C4-2B (cell line): ENCODE measurements at regions not wholly inside any gene's neighbourhood (a gene's known extent, or its start where the extent isn't known, plus 50 kb on each side); places are given as distances from the start of the nearest gene placed in this dataset.

ENCODE experiments used
- H3K27ac ChIP-seq: fragments of 450-650 bp; 2 replicates; pipeline ENCODE4 v1.5.1; 2017
- ZFX ChIP-seq: fragments of 450-650 bp; IDR thresholded peaks from 2 replicates; pipeline ENCODE4 v1.6.1; 2017
- TF ChIP-seq, protein P1 (sequence below): fragments of 450-650 bp; conservative IDR thresholded peaks from 2 replicates; pipeline ENCODE4 v1.5.1; 2017; ENCODE audit warnings: mild to moderate bottlenecking

DNA sequence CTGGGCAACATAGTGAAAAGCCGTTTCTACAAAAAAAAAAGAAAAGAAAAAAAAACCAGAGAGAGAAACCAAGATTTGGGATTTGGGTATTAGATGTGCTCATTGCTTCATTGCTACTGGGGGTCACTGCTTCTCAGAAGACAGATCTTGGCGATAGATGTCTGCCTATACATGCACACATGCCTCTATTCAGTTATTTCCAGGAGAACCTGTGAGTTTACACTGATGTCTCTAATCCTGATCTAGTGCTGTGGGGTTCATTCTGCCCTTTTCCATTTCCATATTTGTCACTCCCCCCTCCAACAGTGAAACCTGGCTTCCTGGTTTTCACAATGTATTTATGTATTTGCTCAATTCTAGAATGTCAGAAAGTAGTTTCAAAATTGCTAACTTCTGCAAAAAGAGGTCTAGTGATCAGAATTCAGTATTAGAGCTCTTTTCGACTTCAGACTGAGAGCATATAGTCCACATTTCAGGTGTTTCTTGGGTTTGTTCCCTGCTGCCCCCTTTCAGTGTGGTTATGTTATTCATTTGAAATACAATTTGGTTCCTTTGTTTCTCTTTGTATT lies 111.0 kb downstream of the SLC25A47 start:
- no peak overlapping the region for H3K27ac ChIP-seq
- TF ChIP-seq ZFX: no peak
- TF ChIP-seq, protein P1, sequence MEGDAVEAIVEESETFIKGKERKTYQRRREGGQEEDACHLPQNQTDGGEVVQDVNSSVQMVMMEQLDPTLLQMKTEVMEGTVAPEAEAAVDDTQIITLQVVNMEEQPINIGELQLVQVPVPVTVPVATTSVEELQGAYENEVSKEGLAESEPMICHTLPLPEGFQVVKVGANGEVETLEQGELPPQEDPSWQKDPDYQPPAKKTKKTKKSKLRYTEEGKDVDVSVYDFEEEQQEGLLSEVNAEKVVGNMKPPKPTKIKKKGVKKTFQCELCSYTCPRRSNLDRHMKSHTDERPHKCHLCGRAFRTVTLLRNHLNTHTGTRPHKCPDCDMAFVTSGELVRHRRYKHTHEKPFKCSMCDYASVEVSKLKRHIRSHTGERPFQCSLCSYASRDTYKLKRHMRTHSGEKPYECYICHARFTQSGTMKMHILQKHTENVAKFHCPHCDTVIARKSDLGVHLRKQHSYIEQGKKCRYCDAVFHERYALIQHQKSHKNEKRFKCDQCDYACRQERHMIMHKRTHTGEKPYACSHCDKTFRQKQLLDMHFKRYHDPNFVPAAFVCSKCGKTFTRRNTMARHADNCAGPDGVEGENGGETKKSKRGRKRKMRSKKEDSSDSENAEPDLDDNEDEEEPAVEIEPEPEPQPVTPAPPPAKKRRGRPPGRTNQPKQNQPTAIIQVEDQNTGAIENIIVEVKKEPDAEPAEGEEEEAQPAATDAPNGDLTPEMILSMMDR: no peak

DNA sequence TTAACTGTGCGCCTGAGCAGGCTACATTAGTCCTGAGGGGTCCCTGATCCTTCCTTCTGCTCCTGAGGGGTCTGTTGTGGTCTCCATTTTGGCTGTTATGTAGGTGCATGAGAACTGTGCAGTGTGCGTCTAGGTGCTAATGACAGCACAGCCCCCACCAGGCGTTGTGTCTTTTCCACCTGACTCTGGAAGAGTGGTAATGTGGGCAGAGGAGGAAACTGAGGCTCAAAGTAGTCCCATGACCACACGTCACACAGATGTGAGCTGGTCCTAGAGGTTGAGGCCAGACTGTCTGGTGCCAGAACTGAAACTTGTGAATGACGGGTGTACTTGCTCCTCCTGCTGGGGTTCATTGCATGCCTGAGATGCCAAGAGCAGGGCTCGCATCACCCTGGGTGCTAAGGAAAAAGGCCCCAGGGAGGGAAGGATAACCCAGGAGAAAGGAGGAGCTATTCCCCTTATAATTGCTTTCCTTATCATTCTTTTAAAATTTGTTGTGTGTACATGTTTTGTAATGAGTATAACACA lies 111.8 kb downstream of the SLC25A47 start:
- TF ChIP-seq, protein P1: no peak
- TF ChIP-seq ZFX: no peak
- H3K27ac ChIP-seq: no peak overlapping the region

DNA sequence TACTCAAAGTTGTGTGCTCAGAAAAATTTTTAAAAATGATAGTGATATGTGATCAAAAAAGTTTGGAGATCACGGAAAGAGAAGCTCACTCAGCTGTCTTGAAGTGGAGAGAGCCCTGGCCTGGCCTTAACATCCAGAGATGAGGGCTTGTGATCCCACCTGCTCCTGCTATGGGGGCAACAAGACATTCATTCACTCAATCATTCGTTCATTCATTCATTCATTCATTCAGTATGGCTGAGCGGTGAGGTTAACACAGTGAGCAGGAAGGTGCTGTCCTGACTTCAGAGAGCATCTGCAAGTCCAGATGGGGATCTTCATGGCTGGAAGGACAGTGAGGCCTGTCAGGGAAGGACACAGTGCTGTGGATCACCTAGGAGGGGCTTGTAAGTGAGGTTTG lies 112.3 kb downstream of the SLC25A47 start:
- no peak overlapping the region for H3K27ac ChIP-seq
- no peak for TF ChIP-seq ZFX
- TF ChIP-seq, protein P1: no peak

DNA sequence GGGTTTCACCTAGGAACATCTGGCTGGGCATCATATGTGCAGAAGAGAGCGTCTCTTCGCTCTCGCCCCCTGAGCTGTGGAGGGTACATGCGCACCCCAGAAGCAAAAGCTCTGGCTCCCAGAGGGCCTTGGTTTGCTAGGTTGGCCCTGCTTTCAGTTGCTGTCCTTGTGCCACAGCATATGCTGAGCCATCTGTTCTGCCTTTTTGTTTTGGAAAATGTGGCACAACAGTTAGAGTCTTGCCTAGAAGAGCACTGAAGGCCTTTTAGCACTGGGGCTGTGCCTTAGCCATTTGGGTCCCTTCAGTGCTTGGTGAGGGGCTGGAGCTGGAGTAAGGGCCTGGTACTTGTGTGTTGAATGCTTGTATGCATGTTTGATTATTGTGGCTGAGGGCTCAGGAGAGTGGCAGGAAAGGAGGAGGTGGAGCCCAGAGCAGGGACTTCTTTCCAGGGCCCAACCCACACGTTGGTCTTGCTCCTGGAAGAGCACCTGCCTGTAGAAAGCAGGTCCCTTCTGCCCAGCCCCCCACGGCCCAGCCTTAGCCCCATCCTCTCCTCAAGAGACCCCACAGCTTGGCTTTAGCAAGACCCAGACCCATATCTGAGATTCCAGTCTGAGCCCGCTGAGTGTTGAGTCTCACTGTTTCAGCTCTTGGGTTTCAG lies 113.7 kb downstream of the SLC25A47 start:
- no peak overlapping the region for H3K27ac ChIP-seq
- TF ChIP-seq ZFX: no peak
- TF ChIP-seq, protein P1: no peak

DNA sequence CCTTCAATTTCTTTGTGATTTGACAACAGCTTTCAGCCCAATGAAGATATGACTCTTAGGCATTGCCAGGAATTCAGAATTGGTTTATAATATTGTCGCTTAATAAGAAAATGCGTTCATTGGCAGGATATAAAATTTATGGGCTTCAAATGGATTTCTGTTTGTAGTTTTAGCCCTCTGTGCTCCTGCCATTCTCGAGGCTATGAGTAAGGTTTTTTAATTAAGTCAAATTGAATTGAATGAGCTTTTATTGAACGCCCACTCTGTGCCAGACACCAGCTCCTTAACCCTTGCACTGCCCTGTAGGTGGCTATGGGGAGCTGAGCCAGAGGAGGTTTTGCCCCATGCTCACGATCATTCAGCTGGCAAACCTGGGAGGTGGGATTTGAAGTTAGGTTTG lies 115.1 kb downstream of the SLC25A47 start:
- H3K27ac ChIP-seq: no peak overlapping the region
- no peak for TF ChIP-seq ZFX
- TF ChIP-seq, protein P1: no peak

DNA sequence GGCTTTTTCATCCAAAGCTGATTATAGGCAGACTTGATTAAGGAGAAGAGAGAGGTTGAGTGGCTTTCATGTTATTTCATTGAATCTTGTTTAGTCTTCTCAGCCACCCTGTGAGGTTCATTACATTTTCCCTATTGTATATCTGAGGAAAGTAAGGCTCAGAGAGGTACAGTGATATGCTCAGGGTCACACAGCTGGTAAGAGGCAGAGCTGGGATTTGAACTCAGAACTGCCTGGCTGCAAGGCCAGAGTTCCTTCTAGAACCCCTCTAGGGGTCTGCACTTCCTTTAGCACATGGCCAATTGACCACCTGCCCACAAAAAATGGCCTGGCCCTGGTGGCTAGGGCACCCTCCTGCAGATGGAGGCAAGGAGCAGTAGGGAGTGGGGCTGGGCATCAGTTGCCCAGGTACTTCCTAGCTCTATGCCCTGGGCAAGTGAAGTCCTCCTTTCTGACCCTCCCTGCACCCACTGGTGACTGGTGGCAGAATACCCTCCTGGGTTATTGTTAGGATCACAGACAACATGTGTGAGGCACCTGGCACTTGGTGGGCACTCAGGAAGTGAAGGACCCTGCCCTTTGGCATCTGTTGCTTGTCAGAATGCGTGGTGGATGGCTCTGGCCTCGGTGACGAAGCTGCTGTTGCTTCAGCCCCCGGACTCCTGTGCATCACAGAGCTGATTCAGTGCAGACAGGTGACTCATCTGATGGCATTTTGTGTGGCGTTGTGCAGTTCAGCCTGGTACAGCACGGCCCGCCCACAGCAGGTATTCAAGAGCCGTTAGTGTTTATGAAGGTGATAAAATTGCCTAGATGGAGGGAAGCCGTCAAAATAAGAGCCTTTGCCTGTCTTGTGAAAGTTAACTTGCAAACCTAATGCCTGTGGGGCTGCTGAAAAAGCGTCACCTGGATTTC lies 115.8 kb downstream of the SLC25A47 start:
- H3K27ac ChIP-seq: no peak overlapping the region
- TF ChIP-seq ZFX: no peak
- TF ChIP-seq, protein P1: no peak
